IMR-90 (cell line): ENCODE measurements at regions not wholly inside any gene's neighbourhood (a gene's known extent, or its start where the extent isn't known, plus 50 kb on each side); places are given as distances from the start of the nearest gene placed in this dataset.

Source experiments
- ATAC-seq: fragments of 200-7000 bp; cut with Tn5 transposase; 2 replicates; pipeline ENCODE4 v1.9.1; 2020; ENCODE audit warnings: low read depth, mild to moderate bottlenecking, moderate library complexity
- BruUV-seq: library from RNA; stranded (reverse); fragments of 400-500 nt; replicated peaks from 2 replicates; lab custom pipeline; 2021; lab: Mats Ljungman, UMichigan
- CTCF ChIA-PET: fragments of 300-600 bp; formaldehyde crosslinking; extraction: SDS; loops from one replicate; lab custom pipeline; 2021; ENCODE audit warnings: antibody characterized with exemption; lab: Yijun Ruan, JAX
- POLR2A ChIA-PET: fragments of 300-600 bp; sonication (Branson Sonifier 250); formaldehyde crosslinking; loops from one replicate; lab custom pipeline; 2022; ENCODE audit warnings: antibody characterized with exemption; ENCODE audit not compliant: unreplicated experiment; lab: Charles Lee
- DNase-seq: peaks from one replicate; pipeline ENCODE4 v3.0.0; 2013
- H2AFZ ChIP-seq: replicated peaks from 2 replicates; pipeline ENCODE3; 2013; ENCODE audit warnings: low read length, mild to moderate bottlenecking; ENCODE audit not compliant: poor library complexity
- H2AK5ac ChIP-seq: 2 replicates; pipeline ENCODE4 v1.6.1; 2013; ENCODE audit warnings: low read depth, low read length, inconsistent platforms
- H2AK9ac ChIP-seq: replicated peaks from 2 replicates; pipeline ENCODE3; 2013; ENCODE audit warnings: mild to moderate bottlenecking, low read depth, low read length, moderate library complexity; ENCODE audit not compliant: poor library complexity
- H2BK120ac ChIP-seq: 2 replicates; pipeline ENCODE4 v1.6.1; 2013; ENCODE audit warnings: low read depth, low read length, inconsistent platforms
- H2BK15ac ChIP-seq: 3 replicates; pipeline ENCODE4 v1.6.1; 2013; ENCODE audit warnings: low read depth, low read length, inconsistent platforms
- H2BK20ac ChIP-seq: 2 replicates; pipeline ENCODE4 v1.6.1; 2013; ENCODE audit warnings: low read depth, mild to moderate bottlenecking, inconsistent platforms, low read length, moderate library complexity
- H2BK5ac ChIP-seq: 2 replicates; pipeline ENCODE4 v1.6.1; 2013; ENCODE audit warnings: mild to moderate bottlenecking, low read depth, low read length, inconsistent platforms; ENCODE audit not compliant: poor library complexity, severe bottlenecking
- H3K14ac ChIP-seq: replicated peaks from 2 replicates; pipeline ENCODE4 v1.6.1; 2013; ENCODE audit warnings: low read depth, low read length, inconsistent platforms
- H3K18ac ChIP-seq: 2 replicates; pipeline ENCODE4 v1.6.1; 2013; ENCODE audit warnings: low read depth, low read length, control low read depth
- H3K23ac ChIP-seq: 2 replicates; pipeline ENCODE4 v1.6.1; 2013; ENCODE audit warnings: low read depth, low read length, inconsistent platforms
- H3K27ac ChIP-seq: 2 replicates; pipeline ENCODE4 v1.5.1; 2013; ENCODE audit warnings: mild to moderate bottlenecking, control low read depth, low read length; ENCODE audit not compliant: insufficient read depth
- H3K27me3 ChIP-seq: 2 replicates; pipeline ENCODE4 v1.6.1; 2013; ENCODE audit warnings: low read length; ENCODE audit not compliant: control insufficient read depth, insufficient read depth
- H3K36me3 ChIP-seq: 2 replicates; pipeline ENCODE4 v1.6.1; 2013; ENCODE audit warnings: low read length, mixed read lengths; ENCODE audit not compliant: control insufficient read depth, insufficient read depth
- H3K4ac ChIP-seq: 2 replicates; pipeline ENCODE4 v1.6.1; 2013; ENCODE audit warnings: low read depth, low read length, inconsistent platforms
- H3K4me1 ChIP-seq: 2 replicates; pipeline ENCODE4 v1.6.1; 2013; ENCODE audit warnings: low read length, mixed read lengths; ENCODE audit not compliant: control insufficient read depth, insufficient read depth
- H3K4me2 ChIP-seq: 2 replicates; pipeline ENCODE4 v1.6.1; 2013; ENCODE audit warnings: low read depth, mild to moderate bottlenecking, control low read depth, low read length, moderate library complexity
- H3K4me3 ChIP-seq: 2 replicates; pipeline ENCODE4 v1.5.1; 2013; ENCODE audit warnings: low read depth, mild to moderate bottlenecking, control low read depth, low read length, moderate library complexity; ENCODE audit not compliant: insufficient read depth
- H3K56ac ChIP-seq: 2 replicates; pipeline ENCODE4 v1.6.1; 2013; ENCODE audit warnings: low read length, inconsistent platforms; ENCODE audit not compliant: insufficient read depth; ENCODE audit errors: extremely low read depth
- H3K79me1 ChIP-seq, 2 experiments: 2 replicates each; pipeline ENCODE4 v1.6.1; 2013; ENCODE audit warnings: low read length in 2 of 2, inconsistent platforms in 1 of 2, low read depth in 1 of 2
- H3K9ac ChIP-seq: 2 replicates; pipeline ENCODE4 v1.6.1; 2013; ENCODE audit warnings: low read depth, low read length, control low read depth
- H3K9me1 ChIP-seq: 2 replicates; pipeline ENCODE4 v1.6.1; 2013; ENCODE audit warnings: low read length, inconsistent platforms; ENCODE audit not compliant: insufficient read depth
- H3K9me3 ChIP-seq: 2 replicates; pipeline ENCODE4 v1.6.1; 2013; ENCODE audit warnings: low read length; ENCODE audit not compliant: control insufficient read depth, insufficient read depth
- H4K20me1 ChIP-seq: 2 replicates; pipeline ENCODE4 v1.6.1; 2013; ENCODE audit warnings: low read length, inconsistent platforms; ENCODE audit not compliant: insufficient read depth
- H4K5ac ChIP-seq: 2 replicates; pipeline ENCODE4 v1.6.1; 2013; ENCODE audit warnings: mild to moderate bottlenecking, low read depth, low read length, control low read depth
- H4K8ac ChIP-seq, 2 experiments: 2 replicates each; pipeline ENCODE4 v1.6.1; 2013; ENCODE audit warnings: low read depth in 2 of 2, low read length in 2 of 2, control low read depth in 1 of 2, inconsistent platforms in 1 of 2
- H4K91ac ChIP-seq: 2 replicates; pipeline ENCODE4 v1.6.1; 2013; ENCODE audit warnings: low read depth, low read length, inconsistent platforms; ENCODE audit not compliant: insufficient read depth
- BHLHE40 ChIP-seq: fragments of 150-350 bp; IDR thresholded peaks from 2 replicates; pipeline ENCODE4 v1.6.1; 2016; ENCODE audit warnings: mild to moderate bottlenecking, low read depth, low read length
- CEBPB ChIP-seq: IDR thresholded peaks from 2 replicates; pipeline ENCODE4 v1.6.1; 2012; ENCODE audit warnings: low read depth, low read length, improper control_type of control experiment
- CHD1 ChIP-seq: IDR thresholded peaks from 2 replicates; pipeline ENCODE4 v1.6.1; 2012; ENCODE audit warnings: low read depth, low read length, improper control_type of control experiment
- FOS ChIP-seq: fragments of 150-350 bp; IDR thresholded peaks from 2 replicates; pipeline ENCODE4 v1.6.1; 2016; ENCODE audit warnings: low read depth, low read length
- MAFK ChIP-seq: IDR thresholded peaks from 2 replicates; pipeline ENCODE4 v1.6.1; 2012; ENCODE audit warnings: low read depth, low read length, improper control_type of control experiment
- MAZ ChIP-seq: IDR thresholded peaks from 2 replicates; pipeline ENCODE4 v1.6.1; 2012; ENCODE audit warnings: low read depth, mild to moderate bottlenecking, low read length, improper control_type of control experiment, moderate library complexity, borderline replicate concordance
- MXI1 ChIP-seq: IDR thresholded peaks from 2 replicates; pipeline ENCODE4 v1.6.1; 2012; ENCODE audit warnings: low read depth, mild to moderate bottlenecking, low read length, moderate library complexity, borderline replicate concordance
- NFE2L2 ChIP-seq: fragments of 150-350 bp; IDR thresholded peaks from 2 replicates; pipeline ENCODE4 v1.6.1; 2016; ENCODE audit warnings: low read depth, mild to moderate bottlenecking, low read length
- POLR2A ChIP-seq: IDR thresholded peaks from 2 replicates; pipeline ENCODE4 v1.6.1; 2012; ENCODE audit warnings: mild to moderate bottlenecking, low read depth, low read length
- RAD21 ChIP-seq: IDR thresholded peaks from 2 replicates; pipeline ENCODE4 v1.6.1; 2012; ENCODE audit warnings: low read length, improper control_type of control experiment
- RCOR1 ChIP-seq: IDR thresholded peaks from 2 replicates; pipeline ENCODE4 v1.6.1; 2012; ENCODE audit warnings: mild to moderate bottlenecking, low read length, improper control_type of control experiment; ENCODE audit not compliant: insufficient replicate concordance
- RFX5 ChIP-seq: IDR thresholded peaks from 2 replicates; pipeline ENCODE4 v1.8.0; 2012; ENCODE audit warnings: low read depth, mild to moderate bottlenecking, low read length, moderate library complexity
- SMC3 ChIP-seq: fragments of 150-350 bp; IDR thresholded peaks from 2 replicates; pipeline ENCODE4 v1.6.1; 2016; ENCODE audit warnings: low read depth, mild to moderate bottlenecking, antibody characterized with exemption, low read length, moderate library complexity
- WGBS, 2 experiments: methylation state at CpG; one replicate each; pipeline versions ENCODE4 v1.1.5 to v1.1.7; 2013; ENCODE audit warnings: missing lambda C conversion rate in 2 of 2; ENCODE audit not compliant: insufficient read length in 1 of 2; ENCODE audit errors: extremely low coverage in 2 of 2; 5-methylcytosine and 5-hydroxymethylcytosine counted together
- dilution Hi-C: fragments of 300-500 bp; cut with HindIII; formaldehyde crosslinking; loops from one replicate; pipeline ENCODE4 v1.14.3; 2018; ENCODE audit warnings: low sequenced_read_pairs; ENCODE audit not compliant: unreplicated experiment
- in situ Hi-C: fragments of 300-500 bp; cut with MboI; formaldehyde crosslinking; loops from 3 replicates; pipeline ENCODE4 v1.14.3; 2019; ENCODE audit warnings: low sequenced_read_pairs, inconsistent platforms, mixed read lengths
- intact Hi-C: fragments of 100-400 bp; cut with micrococcal nuclease; formaldehyde crosslinking; loops from 2 replicates; pipeline ENCODE4 v1.10.0; 2022
- TF ChIP-seq, protein P1 (sequence below): conservative IDR thresholded peaks from 2 replicates; pipeline ENCODE4 v1.5.1; 2012; ENCODE audit warnings: mild to moderate bottlenecking, low read depth, low read length, improper control_type of control experiment
- TF ChIP-seq, protein P2 (sequence below): fragments of 150-350 bp; IDR thresholded peaks from 2 replicates; pipeline ENCODE4 v1.6.1; 2017; ENCODE audit warnings: mild to moderate bottlenecking, antibody characterized with exemption, low read length, low read depth
- TF ChIP-seq, protein P3 (sequence below): fragments of 150-350 bp; IDR thresholded peaks from 2 replicates; pipeline ENCODE4 v1.6.1; 2016; ENCODE audit warnings: low read depth, mild to moderate bottlenecking, low read length, moderate library complexity, borderline replicate concordance

DNA sequence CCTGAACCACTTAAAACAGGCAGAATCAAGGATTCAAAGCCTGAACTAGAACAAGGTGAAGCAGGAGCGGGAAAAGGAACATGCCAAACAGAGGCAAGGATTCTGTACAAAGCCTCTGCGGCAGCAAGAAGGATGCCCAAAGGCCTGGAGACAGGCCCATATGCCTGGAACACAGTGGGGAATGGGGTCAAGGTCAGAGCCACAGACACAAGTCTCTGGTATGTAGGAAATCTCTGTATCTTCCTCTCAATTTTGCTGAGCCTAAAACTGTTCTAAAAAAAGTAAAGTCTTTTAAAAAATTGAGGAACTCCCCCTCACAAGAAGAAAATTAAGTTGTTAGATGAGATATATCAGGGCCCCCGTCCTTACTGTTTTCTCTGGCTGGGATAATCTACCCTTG lies 175.9 kb upstream of the GHITM start:
- H2BK120ac ChIP-seq = no peak overlapping the region
- H2BK5ac ChIP-seq = no peak overlapping the region
- no peak overlapping the region for H3K56ac ChIP-seq
- DNase-seq = no peak
- no peak overlapping the region for H4K5ac ChIP-seq
- no peak overlapping the region for H2BK20ac ChIP-seq
- no peak overlapping the region for H2BK15ac ChIP-seq
- no peak overlapping the region for H2AK5ac ChIP-seq
- no peaks in the 10 kb centered on the region for H4K20me1 ChIP-seq
- no peak overlapping the region for H3K23ac ChIP-seq
- WGBS, 2 experiments = no CpG with 5 or more reads among the region's 3 CpGs
- H3K9ac ChIP-seq = no peak overlapping the region
- TF ChIP-seq, protein P1, sequence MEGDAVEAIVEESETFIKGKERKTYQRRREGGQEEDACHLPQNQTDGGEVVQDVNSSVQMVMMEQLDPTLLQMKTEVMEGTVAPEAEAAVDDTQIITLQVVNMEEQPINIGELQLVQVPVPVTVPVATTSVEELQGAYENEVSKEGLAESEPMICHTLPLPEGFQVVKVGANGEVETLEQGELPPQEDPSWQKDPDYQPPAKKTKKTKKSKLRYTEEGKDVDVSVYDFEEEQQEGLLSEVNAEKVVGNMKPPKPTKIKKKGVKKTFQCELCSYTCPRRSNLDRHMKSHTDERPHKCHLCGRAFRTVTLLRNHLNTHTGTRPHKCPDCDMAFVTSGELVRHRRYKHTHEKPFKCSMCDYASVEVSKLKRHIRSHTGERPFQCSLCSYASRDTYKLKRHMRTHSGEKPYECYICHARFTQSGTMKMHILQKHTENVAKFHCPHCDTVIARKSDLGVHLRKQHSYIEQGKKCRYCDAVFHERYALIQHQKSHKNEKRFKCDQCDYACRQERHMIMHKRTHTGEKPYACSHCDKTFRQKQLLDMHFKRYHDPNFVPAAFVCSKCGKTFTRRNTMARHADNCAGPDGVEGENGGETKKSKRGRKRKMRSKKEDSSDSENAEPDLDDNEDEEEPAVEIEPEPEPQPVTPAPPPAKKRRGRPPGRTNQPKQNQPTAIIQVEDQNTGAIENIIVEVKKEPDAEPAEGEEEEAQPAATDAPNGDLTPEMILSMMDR = no peak
- TF ChIP-seq RFX5 (no peak), MAZ (no peak), MAFK (no peak), MXI1 (no peak), NFE2L2 (no peak), RAD21 (no peak), CEBPB (no peak), SMC3 (no peak), RCOR1 (no peak), POLR2A (no peak), FOS (no peak), BHLHE40 (no peak), CHD1 (no peak)
- TF ChIP-seq, protein P2, sequence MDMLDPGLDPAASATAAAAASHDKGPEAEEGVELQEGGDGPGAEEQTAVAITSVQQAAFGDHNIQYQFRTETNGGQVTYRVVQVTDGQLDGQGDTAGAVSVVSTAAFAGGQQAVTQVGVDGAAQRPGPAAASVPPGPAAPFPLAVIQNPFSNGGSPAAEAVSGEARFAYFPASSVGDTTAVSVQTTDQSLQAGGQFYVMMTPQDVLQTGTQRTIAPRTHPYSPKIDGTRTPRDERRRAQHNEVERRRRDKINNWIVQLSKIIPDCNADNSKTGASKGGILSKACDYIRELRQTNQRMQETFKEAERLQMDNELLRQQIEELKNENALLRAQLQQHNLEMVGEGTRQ = no peak
- TF ChIP-seq, protein P3, sequence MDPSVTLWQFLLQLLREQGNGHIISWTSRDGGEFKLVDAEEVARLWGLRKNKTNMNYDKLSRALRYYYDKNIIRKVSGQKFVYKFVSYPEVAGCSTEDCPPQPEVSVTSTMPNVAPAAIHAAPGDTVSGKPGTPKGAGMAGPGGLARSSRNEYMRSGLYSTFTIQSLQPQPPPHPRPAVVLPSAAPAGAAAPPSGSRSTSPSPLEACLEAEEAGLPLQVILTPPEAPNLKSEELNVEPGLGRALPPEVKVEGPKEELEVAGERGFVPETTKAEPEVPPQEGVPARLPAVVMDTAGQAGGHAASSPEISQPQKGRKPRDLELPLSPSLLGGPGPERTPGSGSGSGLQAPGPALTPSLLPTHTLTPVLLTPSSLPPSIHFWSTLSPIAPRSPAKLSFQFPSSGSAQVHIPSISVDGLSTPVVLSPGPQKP = no peak
- H4K8ac ChIP-seq = no peak overlapping the region
- POLR2A ChIA-PET = no interaction called here
- H3K14ac ChIP-seq = no peak overlapping the region
- no peaks in the 10 kb centered on the region for H3K27me3 ChIP-seq
- no peaks in the 10 kb centered on the region for H3K9me1 ChIP-seq
- intact Hi-C loops = no loop called here
- no peaks in the 10 kb centered on the region for H3K36me3 ChIP-seq
- no peak overlapping the region for H3K4me2 ChIP-seq
- dilution Hi-C loops = no loop called here
- BruUV-seq = no TSS peak
- CTCF ChIA-PET = interaction anchor here (1.5 kb wide), 1 partner anchor 15 kb away, joined by 3 read pairs; no protein-coding TSS in a partner anchor
- ATAC-seq = no peak
- H3K9me3 ChIP-seq = peaks cover 4% of the 10 kb centered on the region; the same call in 1 of the 2 replicates
- H3K27ac ChIP-seq = no peak overlapping the region
- no peak overlapping the region for H3K18ac ChIP-seq
- in situ Hi-C loops = no loop called here
- H3K4ac ChIP-seq = no peak overlapping the region
- H3K79me1 ChIP-seq = no peaks in the 10 kb centered on the region
- no peak overlapping the region for H3K4me3 ChIP-seq
- H4K91ac ChIP-seq = no peak overlapping the region
- H3K4me1 ChIP-seq = no peaks in the 10 kb centered on the region
- H2AK9ac ChIP-seq = no peak overlapping the region
- no peak overlapping the region for H2AFZ ChIP-seq
